ENCODE measurements at regions not wholly inside any gene's neighbourhood (a gene's known extent, or its start where the extent isn't known, plus 50 kb on each side); places are given as distances from the start of the nearest gene placed in this dataset.

DNA sequence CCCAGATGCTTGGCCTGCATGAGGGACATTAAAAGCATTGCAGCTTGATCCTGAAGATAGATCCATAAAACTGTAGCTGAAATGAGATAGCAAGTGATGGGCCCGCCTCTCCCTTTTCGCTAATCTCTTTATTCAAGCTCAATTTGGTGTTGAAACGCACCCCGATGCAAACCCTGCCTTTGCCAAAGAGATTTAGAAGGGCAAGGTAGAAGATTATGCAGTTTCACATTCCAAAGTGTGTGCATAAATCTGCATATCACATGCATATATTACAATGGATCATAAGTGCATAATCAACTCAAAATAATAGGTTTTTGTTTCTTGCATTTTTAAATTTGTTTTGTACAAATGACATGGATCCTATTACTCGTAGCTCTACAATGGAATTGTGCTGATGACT is 80.1 kb upstream of the SHANK2 start:
- no peak for TF ChIP-seq POLR2A (IDR thresholded peaks at IDR 0.05; ENCODE audit: low read length)
- no peak for TF ChIP-seq GATA1 (IDR thresholded peaks at IDR 0.05; ENCODE audit: low read depth, low read length)
- DNase-seq, result no peak

DNA sequence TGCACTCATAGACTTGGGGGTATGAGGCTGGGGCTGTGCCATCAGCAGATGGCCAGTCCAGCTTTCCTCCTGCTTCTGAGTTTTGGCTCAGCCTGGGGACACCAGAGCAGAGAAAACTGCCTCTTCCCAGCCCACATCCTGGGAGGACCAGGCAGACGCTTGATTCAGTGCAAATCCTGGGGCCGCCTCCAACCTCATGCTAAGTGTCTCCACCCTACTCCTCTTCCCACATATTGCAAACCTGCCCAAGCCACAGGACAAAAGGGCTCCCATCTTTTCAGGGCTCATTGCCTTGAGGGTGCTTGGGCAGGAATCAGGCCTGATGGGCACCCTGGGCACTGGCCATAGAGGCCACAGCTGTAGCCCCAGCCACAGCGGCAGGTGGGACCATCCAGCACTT is 79.7 kb upstream of the SHANK2 start:
- TF ChIP-seq GATA1 (IDR thresholded peaks at IDR 0.05; ENCODE audit: low read depth, low read length) (no peak), POLR2A (IDR thresholded peaks at IDR 0.05; ENCODE audit: low read length) (no peak)
- DNase-seq, result no peak

DNA sequence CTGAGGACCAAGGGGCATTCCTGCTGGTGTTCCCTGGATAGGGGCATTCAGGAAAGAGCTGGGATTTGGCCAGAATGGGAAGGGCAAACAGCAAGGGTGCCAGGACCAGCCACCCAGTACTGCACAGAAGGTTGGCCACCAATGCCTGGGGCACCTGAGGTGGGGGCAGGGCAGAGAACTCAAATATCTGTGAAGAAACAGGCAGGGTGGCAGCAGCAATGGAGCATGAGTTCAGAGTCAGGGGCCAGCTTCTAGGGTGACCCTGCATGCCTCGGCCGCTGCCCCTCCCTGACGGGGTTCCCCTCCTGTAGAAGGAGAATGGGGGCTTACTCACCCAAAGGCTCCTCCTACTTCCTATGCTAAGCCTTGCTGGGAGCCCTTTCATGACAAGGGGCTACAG is 79.3 kb upstream of the SHANK2 start:
- no peak for DNase-seq
- no peak for TF ChIP-seq GATA1 (IDR thresholded peaks at IDR 0.05; ENCODE audit: low read depth, low read length)
- TF ChIP-seq POLR2A (IDR thresholded peaks at IDR 0.05; ENCODE audit: low read length), result no peak

DNA sequence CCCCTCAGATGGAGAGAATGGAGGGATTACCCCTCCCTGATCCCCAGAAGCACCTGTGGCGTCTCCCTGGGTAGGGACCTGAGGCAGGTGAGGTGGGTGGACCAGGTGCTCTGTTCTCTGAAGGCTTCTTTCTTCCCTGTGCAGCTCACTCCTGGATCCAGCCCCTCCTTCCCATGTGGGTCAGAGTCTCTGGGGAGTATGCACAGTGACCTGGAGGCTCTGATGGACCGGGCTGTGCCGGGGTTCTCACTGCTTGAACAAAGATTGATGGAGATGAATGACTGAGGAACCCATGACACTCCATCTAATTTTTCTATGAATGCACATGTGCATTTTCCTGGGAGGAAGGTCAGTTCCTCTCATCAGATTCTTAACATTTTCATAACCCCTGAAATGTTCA is 78.6 kb upstream of the SHANK2 start:
- DNase-seq, result no peak
- no peak for TF ChIP-seq GATA1 (IDR thresholded peaks at IDR 0.05; ENCODE audit: low read depth, low read length)
- TF ChIP-seq POLR2A (IDR thresholded peaks at IDR 0.05; ENCODE audit: low read length), result no peak

DNA sequence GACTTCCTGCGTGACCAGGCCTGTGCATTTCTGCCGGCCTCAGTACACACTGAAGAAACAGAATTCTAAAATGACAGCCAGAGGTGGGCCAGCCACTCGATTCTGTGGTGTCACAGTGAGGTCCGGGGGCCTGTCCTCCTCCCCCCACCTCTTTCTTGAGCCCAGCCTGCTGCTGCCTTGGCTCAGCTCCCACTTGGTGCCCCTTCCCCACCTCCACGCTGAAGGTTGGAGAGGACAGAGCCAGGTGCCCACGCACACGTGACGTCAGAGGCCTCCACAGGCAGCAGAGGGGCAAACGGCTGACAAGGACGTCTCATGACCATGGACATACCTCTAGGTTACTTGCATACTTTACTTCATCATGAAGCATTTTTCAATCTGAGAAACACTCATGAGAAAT is 78.0 kb upstream of the SHANK2 start:
- TF ChIP-seq GATA1 (IDR thresholded peaks at IDR 0.05; ENCODE audit: low read depth, low read length) (no peak), POLR2A (IDR thresholded peaks at IDR 0.05; ENCODE audit: low read length) (no peak)
- no peak for DNase-seq

DNA sequence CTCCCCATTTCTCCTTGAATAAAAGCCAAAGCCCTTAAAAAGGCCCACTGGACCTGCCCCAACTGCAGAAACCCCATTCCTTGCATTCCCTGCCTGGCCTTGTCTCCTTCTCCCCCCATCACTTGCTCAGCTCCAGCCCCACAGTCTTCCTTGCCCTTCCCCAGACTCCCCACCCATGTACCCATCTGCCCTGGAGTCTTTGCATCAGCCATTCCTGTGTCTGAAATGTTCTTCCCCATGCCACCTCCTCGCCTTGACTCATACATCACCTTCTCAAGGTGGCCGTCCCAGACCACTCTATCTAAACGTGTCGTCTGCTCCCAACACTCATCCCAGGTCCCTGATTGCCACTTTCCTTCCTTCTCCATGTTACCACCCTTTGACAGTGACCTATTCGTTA is 77.4 kb upstream of the SHANK2 start:
- TF ChIP-seq GATA1 (IDR thresholded peaks at IDR 0.05; ENCODE audit: low read depth, low read length) (no peak), POLR2A (IDR thresholded peaks at IDR 0.05; ENCODE audit: low read length) (no peak)
- DNase-seq, result no peak

DNA sequence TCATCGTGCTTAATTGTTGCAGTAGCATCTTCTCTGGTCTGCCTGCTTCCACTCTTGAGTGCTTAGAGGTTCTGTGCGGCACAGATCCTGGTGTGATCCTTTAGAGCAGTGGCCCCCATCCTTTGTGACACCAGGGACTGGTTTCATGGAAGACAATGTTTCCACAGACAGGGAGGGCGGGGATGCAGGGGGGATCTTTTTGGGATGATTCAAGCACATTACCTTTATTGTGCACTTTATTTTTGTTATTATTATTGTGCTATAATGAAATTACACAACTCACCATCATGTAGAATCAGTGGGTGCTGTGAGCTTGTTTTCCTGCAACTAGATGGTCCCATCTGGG is 76.8 kb upstream of the SHANK2 start:
- TF ChIP-seq POLR2A (IDR thresholded peaks at IDR 0.05; ENCODE audit: low read length), result no peak
- no peak for TF ChIP-seq GATA1 (IDR thresholded peaks at IDR 0.05; ENCODE audit: low read depth, low read length)
- DNase-seq, result no peak

DNA sequence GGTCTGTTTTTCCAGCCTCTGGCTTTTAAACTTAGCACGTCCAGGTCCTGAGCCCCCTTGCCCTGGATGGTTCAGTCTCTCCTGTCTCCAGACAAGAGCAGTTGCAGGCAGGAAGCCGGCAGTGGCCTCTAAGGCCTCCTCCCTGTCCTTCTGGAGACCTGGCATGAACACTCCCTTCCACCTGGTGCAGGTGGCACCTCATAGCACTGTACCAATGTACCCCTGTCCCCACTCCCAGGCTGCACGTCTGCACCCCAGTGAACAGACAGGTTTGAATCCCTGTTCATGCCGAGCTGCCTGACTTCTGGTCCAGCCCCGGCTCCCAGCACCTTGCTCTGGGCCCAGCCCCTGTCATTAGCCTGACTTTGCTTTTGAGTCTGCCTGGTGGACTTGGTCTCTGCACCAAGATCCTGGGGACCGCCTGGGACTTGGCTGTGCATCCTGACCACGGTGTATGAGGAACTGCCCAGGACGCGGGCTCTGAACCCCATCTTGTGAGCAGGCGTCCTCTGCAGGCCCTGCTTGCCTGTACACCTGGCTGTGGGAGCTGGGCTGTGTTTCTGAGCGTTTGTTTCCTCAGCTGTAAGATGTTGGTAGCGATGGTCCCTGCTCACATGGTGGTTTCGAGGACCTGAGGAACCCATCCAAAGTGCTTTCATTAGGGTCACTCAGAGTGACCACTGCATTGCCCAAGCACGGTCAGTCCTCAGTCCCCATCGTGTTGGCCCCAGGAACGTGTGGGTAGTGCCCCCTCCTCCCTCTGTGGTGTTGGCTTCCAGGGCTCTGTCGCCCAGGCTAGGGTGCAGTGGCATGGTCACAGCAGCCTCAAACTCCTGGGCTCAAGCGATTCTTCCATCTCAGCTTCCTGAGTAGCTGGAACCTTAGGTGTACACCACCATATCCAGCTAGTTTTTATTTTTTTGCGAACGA is 75.0 kb upstream of the SHANK2 start:
- TF ChIP-seq POLR2A (IDR thresholded peaks at IDR 0.05; ENCODE audit: low read length), result no peak
- TF ChIP-seq GATA1 (IDR thresholded peaks at IDR 0.05; ENCODE audit: low read depth, low read length), result no peak
- DNase-seq, result no peak

DNA sequence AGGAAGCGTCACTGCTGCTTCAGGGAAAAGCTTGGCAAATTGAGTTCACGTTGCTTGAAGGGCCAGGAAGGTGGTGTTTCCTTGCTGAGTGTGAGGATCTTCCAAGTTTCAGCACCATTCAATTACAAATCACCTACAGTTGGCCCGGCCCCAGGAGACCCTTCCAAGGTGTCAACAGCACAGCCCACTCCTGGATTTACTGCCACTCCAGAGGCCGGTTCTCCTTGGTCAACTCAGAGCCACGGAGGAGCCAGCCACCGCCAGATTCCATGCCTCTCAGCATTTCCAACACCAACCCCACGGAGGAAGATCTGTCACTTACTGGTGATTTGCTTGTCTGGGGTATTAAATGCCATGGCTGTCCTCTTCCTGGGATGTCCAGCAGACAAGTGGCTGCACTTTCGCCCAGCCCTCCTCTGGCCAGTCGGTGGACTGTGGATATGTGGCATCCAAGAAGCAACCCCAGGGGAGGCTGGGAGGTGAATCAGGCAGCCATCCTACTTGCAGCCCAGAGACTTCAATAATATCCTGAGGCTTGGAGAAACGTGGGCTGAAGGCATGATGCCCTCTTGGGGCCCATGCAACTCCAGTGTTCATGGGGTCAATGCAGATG is 74.1 kb upstream of the SHANK2 start:
- DNase-seq, result no peak
- TF ChIP-seq GATA1 (IDR thresholded peaks at IDR 0.05; ENCODE audit: low read depth, low read length), result no peak
- TF ChIP-seq POLR2A (IDR thresholded peaks at IDR 0.05; ENCODE audit: low read length), result no peak

DNA sequence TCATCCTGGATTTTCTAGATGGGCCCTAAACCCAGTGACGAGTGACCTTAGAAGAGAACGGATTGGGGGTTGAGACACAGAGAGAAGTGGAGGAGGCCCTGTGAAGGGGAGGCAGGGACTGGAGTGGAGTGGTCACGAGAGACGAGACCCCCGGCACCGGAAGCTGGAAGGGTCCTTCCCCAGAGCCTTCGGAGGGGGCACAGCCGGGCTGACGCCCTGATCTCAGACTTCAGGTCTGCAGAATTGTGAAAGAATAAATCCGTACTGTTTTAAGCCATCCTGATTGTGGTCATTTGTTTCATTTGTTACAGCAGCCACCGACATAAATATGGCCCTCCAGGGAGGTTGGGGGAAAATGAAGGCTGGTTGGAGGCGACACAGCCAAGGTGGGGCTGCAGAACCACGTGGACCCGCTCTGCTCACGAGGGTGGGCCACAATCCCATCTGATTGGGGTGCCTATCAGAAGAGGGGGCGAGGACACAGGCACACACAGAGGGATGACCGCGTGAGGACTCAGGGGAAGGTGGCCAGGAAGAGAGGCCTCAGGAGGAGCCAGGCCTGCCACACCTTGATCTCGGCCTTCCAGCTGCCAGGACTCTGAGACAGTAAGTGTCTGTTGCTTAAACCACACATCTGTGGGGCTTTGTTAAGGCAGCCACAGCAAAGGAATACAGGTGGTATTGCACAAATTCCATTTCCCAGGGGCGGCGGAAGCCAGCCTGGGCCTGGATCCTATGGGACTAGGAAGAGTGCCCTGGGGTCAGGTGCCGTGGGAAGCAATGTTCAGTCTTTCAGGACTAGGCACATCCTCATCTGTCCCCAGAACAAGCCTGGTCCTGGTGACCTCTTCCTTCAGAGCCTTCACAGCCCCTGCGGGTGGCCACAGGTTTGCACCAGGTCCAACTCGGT is 73.3 kb upstream of the SHANK2 start:
- TF ChIP-seq GATA1 (IDR thresholded peaks at IDR 0.05; ENCODE audit: low read depth, low read length), result no peak
- no peak for TF ChIP-seq POLR2A (IDR thresholded peaks at IDR 0.05; ENCODE audit: low read length)
- DNase-seq, result no peak

DNA sequence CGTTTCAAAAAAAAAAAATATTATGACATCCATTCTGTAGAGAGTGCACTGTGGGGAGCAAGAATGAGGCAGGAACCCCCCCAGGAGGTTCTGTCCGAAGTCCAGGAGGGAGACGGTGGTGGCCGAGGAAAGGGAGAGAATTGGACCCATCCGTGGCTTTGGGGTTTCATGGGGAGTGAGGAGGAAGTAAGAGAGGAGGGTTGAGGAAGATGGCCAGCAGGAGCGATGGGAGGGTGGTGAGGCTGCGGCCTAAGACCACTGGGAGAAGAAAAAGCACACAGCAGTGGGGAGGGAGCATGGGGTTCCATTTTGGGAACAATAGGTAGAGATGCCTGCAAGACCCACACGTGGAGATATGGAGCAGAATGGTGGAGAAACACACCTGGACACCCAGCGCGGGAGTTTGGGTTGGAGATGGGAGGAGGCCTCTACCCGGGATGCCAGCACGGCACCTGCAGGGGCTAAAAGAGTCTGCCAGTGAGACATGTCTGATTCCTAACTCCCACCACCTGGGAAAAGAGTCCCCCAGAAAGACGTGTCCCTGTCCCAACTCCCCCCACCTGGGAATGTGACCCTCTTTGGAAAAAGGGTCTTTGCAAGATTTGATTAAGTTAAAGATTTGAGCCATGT is 72.5 kb upstream of the SHANK2 start:
- no peak for DNase-seq
- TF ChIP-seq POLR2A (IDR thresholded peaks at IDR 0.05; ENCODE audit: low read length), result no peak
- no peak for TF ChIP-seq GATA1 (IDR thresholded peaks at IDR 0.05; ENCODE audit: low read depth, low read length)

DNA sequence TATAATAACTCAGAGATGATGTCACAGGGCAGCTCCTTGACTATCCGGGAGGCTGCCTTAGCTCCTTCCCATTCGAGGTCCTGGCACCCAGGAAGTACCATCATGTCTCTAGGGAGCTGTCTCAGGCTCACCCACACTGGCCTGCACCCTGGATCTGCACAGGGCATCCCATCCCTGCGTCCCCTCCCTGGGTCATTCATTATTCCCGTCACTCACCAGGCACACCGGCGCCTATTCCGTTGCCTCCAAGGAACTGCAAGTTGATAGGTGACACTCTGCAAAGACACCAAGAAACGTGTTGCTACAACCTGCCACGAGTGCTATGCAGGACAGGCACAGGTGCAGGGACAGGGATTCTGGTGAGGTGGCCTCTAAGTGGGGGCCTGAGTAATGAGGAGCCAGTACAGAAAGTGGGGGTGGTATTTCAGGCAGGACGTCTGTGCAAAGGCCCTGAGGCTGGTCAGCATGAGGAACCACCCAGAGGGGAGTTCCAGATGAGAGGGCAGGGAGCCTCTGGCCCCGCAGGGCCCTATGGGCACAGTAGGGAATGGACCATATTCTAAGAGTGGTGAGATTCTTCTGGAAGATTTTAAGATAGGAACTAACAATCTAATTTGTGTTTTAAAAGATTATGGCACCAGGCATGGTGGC is 71.6 kb upstream of the SHANK2 start:
- TF ChIP-seq GATA1 (IDR thresholded peaks at IDR 0.05; ENCODE audit: low read depth, low read length), result no peak
- no peak for TF ChIP-seq POLR2A (IDR thresholded peaks at IDR 0.05; ENCODE audit: low read length)
- DNase-seq, result no peak

DNA sequence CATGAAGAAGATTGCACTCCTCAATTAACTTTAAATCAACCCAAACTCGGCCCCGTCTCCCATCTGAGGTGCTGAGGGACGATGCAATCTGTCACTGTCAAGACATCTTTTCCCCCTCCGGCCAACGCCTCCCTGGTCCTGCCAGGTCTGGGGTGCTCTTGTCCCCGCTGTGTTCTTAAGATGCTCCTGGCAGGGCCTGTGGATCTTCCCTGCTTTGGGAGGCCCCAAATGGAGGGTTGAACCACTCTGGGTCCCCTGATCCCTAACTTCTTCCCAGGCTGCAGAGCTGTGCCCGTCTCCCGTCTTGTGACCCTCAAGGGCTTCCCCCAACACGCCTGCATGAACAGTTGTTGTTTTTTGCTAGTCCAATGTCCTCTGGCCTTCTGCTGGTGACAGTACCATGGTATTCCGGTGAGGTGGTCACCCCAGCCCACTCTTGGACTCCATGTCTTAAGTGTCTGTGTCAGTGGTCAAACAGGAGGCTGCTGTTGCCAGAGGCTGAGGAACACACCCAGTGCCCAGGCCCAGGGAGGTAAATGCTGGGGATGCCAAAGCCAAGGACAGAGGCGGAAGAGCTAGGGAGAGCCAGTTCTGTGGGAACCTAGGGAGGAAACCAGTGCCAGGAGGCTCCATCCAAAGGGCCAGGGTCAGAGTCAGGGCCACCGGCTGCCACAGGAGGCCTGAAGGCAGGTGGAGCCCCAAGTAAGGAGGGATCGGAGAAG is 70.6 kb upstream of the SHANK2 start:
- DNase-seq, result no peak
- TF ChIP-seq POLR2A (IDR thresholded peaks at IDR 0.05; ENCODE audit: low read length) (no peak), GATA1 (IDR thresholded peaks at IDR 0.05; ENCODE audit: low read depth, low read length) (no peak)
